ENCODE measurements at regions not wholly inside any gene's neighbourhood (a gene's known extent, or its start where the extent isn't known, plus 50 kb on each side); places are given as distances from the start of the nearest gene placed in this dataset.

- TF ChIP-seq CTCF (IDR thresholded peaks at IDR 0.05; ENCODE audit: control insufficient read depth, extremely low read depth, insufficient read depth), result no peak
- no peak for DNase-seq (ENCODE audit: low read depth)
- no peak overlapping the region for H3K4me3 ChIP-seq (ENCODE audit: low read depth, low read length)
Measured at GRCh38 chr2:81084101-81084500, 779.5 kb upstream of the LRRTM1 start.

GRCh38 chr2:81078631-81079030 is 774.1 kb upstream of the LRRTM1 start:
- H3K4me3 ChIP-seq (ENCODE audit: low read depth, low read length), result no peak overlapping the region
- TF ChIP-seq CTCF (IDR thresholded peaks at IDR 0.05; ENCODE audit: control insufficient read depth, extremely low read depth, insufficient read depth), result no peak
- DNase-seq (ENCODE audit: low read depth), result no peak

- DNase-seq (ENCODE audit: low read depth), result no peak
- H3K4me3 ChIP-seq (ENCODE audit: low read depth, low read length), result no peak overlapping the region
- no peak for TF ChIP-seq CTCF (IDR thresholded peaks at IDR 0.05; ENCODE audit: control insufficient read depth, extremely low read depth, insufficient read depth)
Measured at GRCh38 chr2:81078102-81078501, 773.5 kb upstream of the LRRTM1 start.

- TF ChIP-seq CTCF (IDR thresholded peaks at IDR 0.05; ENCODE audit: control insufficient read depth, extremely low read depth, insufficient read depth), result no peak
- no peak for DNase-seq (ENCODE audit: low read depth)
- H3K4me3 ChIP-seq (ENCODE audit: low read depth, low read length), result no peak overlapping the region
Measured at GRCh38 chr2:81077396-81077795, 772.8 kb upstream of the LRRTM1 start.

GRCh38 chr2:81073412-81073811 is 768.9 kb upstream of the LRRTM1 start:
- DNase-seq (ENCODE audit: low read depth), result no peak
- no peak for TF ChIP-seq CTCF (IDR thresholded peaks at IDR 0.05; ENCODE audit: control insufficient read depth, extremely low read depth, insufficient read depth)
- no peak overlapping the region for H3K4me3 ChIP-seq (ENCODE audit: low read depth, low read length)

- DNase-seq (ENCODE audit: low read depth), result no peak
- no peak overlapping the region for H3K4me3 ChIP-seq (ENCODE audit: low read depth, low read length)
- no peak for TF ChIP-seq CTCF (IDR thresholded peaks at IDR 0.05; ENCODE audit: control insufficient read depth, extremely low read depth, insufficient read depth)
Measured at GRCh38 chr2:81068144-81068543, 763.6 kb upstream of the LRRTM1 start.

GRCh38 chr2:81061016-81061415 is 756.5 kb upstream of the LRRTM1 start:
- no peak for DNase-seq (ENCODE audit: low read depth)
- no peak overlapping the region for H3K4me3 ChIP-seq (ENCODE audit: low read depth, low read length)
- no peak for TF ChIP-seq CTCF (IDR thresholded peaks at IDR 0.05; ENCODE audit: control insufficient read depth, extremely low read depth, insufficient read depth)
